Bone marrow (tissue), 2 donors: ENCODE measurements at regions not wholly inside any gene's neighbourhood (a gene's known extent, or its start where the extent isn't known, plus 50 kb on each side); places are given as distances from the start of the nearest gene placed in this dataset.
"Not testable (repeated sequence)": the region's sequence is repeated elsewhere in the genome, so short reads cannot be mapped to it uniquely, and the experiment has no call there.

Experiments used
- DNase-seq, 2 donors: peaks; one replicate each; lab custom pipeline; 2025; lab: John Stamatoyannopoulos, UW

DNA sequence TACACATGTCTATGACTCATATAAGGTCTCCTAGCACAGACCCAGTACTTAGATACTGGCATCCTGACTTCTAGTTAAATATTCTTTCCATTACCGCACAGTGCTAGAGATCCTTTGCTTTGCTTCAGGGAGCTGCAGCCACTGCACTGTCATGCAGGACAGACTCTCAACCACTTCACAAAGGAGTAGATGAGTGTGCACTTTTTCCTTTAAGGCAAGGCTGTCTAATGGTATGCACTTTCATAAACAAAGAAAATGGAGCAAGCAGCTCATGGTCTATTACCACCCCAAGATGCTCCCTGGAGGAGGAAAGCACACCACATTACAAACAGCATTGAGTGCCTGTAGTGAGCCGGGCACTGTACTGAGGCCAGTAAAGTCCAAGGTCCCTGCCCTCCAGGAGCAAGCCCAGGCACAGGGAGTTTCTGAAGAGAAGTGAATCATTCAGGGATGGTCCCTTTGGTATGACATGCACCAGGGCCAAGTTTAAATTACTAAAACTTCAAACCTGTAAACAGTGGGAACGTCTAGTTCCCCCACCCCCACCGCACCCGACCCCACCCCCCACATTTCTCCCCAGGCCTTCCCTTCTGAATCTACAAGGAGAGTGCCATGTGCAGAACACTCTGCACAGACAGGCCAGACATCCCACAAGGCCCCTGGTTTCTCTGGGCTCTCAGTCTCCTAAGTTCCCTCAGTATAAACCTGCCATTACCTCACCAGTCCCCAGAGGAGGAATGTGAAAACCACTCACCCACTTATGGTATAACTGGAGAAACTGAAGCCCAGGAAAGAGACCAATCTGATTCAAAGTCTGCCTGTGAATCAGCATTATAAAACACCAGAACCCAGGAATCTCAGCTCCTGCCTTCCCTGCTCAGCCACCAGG, 107.8 kb upstream of the BCL6 start:
- no peak for DNase-seq

DNA sequence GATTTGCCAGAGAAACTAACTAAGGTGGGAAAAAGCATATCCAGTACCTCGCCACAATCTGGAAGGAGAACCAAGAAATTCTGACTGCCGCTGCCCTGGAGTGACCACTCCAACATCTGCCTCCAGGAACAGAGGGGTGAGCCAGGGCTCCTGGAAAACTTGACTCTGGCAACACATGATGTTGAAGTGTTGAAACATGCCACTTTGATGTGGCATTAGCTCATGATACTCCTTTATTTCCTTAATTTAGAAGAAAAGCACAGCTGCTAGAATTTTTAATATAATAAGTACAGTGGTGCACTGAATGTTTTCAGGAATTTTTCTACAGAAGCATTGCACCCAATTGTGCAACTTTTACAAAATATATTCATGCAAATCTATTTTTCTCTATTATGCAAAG, 109.9 kb upstream of the BCL6 start:
- no peak for DNase-seq

DNA sequence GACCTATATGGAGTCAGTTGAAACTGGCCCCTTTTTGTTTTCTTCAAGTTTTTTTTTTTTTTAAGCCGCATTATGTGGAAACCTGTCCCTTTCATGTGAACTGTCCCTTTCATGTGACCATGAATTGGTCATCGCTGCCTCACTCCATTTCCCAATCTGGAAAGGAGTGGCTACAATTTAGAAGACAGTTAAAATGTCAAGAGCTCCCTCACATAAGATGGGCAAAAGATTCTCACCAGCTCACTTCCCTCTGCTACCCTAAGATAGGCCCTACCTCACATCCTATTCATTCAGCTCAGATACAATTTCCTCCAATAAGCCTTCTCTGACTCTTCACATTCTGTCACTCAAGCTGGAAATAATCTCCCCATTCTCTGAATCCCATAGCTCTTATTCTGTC, 111.3 kb upstream of the BCL6 start:
- DNase-seq = no peak

DNA sequence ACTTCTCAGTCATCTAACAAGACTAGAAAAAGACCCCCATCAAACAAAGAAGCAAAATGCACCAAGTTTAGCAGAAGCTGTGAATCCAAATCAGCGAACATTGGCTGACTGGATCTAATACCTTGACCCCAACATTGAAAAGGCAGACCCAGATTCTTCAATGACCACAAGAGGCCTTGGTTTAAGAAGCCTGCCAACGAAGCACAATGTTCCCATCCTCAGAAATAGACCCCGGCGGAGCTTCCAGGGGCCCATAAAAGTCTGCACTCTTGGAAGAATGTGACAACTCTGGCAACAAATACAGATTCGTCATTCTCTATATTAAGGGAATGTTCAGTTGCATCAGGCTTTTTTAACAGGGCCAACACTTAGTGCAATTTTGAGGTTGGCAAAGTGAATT, 112.8 kb upstream of the BCL6 start:
- no peak for DNase-seq

DNA sequence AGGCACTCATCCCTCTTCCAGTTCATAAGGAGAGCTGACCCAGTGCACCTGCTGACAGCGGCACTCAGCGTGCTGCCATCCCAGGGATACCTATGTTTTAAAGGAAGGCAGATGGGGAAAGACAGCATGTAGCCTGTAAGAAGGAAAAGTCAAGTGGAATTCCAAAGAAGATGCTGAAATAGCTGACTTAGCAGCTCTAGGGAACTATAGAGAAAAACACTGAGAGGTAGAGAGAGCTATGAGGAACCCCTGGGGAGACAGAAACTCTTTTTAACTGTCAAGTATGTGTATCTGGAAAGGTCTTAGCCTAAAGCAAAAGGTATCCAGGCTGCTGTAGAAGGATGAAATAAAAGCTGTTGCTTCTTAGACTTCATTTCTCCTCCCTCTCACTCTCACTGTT, 113.4 kb upstream of the BCL6 start:
- no peak for DNase-seq

DNA sequence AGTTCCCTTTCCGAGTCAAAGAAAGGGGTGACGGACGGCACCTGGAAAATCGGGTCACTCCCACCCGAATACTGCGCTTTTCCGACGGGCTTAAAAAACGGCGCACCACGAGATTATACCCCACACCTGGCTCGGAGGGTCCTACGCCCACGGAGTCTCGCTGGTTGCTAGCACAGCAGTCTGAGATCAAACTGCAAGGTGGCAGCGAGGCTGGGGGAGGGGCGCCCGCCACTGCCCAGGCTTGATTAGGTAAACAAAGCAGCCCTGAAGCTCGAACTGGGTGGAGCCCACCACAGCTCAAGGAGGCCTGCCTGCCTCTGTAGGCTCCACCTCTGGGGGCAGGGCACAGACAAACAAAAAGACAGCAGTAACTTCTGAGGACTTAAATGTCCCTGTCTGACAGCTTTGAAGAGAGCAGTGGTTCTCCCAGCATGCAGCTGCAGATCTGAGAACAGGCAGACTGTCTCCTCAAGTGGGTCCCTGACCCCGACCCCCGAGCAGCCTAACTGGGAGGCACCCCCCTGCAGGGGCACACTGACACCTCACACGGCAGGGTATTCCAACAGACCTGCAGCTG, 117.5 kb upstream of the BCL6 start:
- DNase-seq = not testable (repeated sequence)

DNA sequence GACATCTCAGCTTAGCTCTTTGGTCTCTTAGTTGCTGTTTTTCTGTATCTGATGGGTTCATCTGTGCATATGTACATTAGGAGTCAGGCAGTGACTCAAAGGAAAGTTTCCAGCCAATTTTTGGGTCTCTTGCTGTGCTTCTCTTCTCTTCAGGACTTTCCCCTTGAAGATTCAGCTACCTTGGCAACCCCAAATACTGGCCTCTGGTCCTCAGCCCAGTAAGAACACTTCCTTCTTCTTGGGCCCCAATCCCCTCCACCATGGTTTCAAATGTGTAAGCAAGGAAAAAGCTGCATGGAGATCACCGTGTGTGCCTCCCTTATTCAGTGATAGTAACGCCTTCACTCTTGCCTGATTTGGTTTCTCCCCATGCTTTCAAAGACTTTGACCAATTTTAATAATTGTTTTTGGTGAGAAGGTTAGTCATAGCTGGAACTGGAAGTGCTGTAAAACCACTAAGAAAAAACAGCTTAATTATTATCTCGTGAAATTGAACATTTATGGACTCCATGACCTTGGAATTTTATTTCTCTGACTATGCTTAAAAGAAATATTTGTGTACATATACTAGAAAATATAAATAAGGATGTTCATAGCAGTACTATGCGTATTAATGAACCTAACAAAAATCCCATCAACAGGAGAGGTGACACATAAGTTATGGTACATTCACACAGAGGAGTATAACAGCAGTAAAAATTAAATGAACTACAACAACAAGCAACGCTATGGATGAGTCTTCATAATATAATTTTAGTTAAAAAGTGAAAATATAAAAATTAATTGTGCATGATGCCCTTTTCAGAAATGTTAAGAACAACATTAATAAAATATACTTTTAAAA, 125.3 kb upstream of the BCL6 start:
- no peak for DNase-seq

DNA sequence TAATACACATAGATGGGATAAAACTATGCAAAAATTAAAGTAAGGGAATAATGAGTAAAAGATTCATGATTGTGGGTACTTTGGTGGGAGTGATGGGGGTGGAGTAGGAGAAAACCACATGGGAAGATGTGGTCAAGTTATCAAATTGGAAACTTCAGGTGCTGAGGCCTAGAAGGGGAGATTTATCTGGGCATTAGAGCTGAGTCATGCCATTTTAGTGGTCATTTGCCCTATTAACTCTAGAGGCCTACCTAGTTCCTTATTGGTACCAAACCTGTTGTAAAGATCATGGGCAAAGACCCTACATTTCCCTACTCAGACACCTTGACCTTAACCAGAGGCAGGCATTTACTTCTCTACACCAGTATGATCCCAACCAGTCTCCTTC, 125.9 kb upstream of the BCL6 start:
- no peak for DNase-seq

DNA sequence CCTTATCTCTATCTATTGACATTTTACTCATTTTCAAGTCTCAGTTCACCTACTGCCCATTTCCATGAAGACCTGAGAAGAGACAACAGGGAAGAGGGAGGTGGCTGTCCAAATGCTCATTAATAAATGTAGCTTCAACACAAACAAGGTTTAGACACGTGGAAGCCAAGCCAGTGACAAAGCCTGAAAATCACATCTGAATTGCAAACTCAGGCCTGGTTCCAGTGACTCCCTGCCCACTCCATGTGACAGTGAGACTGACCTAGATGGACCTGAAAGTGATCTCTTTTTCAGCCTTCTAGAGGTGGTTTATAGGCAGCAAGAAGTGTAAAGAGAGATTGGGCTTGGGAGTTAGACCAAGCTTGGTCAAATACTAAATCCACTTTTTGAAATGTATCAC, 126.6 kb upstream of the BCL6 start:
- no peak for DNase-seq

DNA sequence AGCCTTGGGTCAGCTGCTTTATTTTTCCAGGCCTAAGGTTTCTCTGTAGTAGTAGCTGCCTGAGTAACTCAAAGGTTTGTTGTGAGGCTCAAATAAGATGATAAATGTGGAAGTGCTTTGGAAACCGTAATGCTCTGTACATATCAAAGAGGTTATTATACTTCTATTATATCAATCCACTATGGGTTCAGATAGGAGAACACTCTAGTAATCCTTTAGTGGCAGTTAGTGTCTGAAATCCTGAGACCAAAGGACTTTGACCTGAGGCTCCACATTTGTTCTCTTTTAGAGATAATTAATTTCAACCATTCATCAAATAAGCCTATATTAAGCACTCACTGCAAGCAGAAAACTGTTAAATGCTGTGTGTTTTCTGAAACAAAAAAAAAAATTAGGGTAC, 128.6 kb upstream of the BCL6 start:
- no peak for DNase-seq

DNA sequence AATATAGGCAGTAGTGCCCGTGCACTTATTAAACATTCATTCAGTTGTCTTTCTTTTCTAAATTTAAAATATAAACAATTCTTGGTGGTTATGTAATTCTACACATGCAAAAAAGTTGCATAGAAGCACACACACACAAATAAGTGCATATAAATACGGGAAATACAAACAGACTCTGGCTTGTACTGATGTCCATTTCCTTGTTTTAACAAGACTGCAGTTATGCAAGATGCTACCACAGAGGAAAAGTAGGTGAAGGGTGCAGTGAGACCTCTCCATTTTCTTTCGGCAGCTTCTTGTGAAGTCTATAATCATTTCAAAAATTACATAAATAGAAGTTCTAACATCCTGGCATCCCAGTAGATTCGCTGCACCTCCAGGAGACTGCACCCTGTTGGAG, 130.6 kb upstream of the BCL6 start:
- DNase-seq = no peak

DNA sequence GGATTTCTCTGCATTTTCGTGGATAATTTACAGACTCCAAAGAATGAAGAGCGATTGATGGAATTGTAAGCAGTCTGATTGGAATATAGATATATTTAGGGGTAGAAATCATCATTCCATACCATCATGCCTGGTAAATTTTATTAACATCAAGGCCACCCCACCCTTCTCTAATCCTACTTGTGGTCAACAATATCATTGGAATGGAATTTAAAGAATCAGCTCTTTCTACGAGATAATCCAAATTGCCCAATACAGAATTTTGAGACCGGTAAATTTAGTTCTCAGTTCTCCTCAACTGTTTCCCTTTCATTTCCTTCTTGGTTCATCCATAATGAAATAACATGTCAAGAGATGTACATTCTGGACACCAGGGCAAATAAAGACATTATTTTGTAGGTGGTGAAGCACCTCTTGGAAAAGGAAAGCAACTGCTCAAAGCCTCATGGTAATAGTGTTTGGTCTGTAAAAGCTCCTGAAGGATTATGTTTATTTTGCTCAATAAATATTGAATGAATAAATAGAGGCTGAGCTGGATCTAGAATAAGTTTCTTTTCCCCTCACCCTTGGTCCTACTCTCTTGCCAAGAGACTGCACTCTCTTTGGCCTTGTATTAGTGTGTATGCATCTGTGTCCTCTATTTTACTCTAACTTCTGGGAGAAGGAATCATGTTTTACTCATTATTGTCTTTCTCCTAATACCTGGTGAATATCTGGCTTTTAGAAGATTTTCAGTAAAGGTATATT, 133.7 kb upstream of the BCL6 start:
- DNase-seq = no peak

DNA sequence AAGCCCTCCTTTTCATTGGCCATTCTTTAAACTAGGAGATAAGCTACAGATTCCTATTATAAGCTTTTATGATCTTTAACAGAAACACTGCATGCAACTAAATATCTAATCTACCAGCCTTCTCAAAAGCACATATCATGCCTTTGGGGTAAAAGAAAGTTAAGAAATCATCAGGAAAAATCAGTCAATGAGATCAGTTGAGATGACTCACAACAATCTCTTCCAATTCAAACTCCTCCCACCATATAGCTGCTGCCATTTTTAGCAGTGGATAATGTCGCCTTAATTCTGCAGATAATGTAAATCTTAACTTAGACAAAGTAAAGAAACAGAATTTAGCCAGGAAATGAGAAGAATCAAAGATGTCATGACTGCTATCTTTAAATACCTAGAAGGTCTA, 135.2 kb upstream of the BCL6 start:
- DNase-seq = no peak

DNA sequence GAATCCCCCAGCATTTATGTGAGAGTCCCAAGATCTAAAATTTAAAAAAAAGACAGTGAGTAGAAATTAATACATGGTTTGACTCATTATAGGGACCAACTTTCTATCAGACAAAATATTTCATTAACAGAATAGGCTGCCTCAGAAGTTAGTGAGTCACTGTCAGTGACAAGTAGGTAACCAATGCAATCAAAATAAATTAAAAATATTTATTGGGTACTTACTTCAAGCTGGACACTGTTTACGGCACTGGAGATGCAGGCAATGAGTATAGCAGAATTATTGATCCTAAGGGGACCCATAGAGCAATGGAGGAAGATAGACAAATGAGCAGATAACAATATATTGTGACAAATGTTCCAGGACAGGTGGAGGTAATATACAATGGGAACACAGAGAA, 135.6 kb upstream of the BCL6 start:
- no peak for DNase-seq

DNA sequence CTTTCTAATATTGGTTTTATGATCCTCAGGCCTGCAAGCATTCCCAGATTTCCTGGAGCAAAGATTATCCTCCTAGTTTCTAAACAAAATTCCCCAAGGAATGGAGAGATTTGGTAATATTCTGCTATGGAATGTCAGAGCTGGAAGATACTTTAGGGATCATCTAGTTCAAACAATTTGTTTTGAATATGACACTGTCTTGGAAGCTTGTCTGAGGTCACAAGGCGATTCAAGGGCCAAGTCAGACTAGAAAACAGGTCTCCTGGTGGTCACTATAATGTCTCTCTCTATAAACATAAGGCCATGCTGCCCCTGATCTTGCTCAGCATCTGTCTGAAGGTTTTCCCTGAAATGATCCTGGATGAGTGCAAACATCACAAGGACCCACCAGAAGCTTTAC, 143.4 kb upstream of the BCL6 start:
- no peak for DNase-seq

DNA sequence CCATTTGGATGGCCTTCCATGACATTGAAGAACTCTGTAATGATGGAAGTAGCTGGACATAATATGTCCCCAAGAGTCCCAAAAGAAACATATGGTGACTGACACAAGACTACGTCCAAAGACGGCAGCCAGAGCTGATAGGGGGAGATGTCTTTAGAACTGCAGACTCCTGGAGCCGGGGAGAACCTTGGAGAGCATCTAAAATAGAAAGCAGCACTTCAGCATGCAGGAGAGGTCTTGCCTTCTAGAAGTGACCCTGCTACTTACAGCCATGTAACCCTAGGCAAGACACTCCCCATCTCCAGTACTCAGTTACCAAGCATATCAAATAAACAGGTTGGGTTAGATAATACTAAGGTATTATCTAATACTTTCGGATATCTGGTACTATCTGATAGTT, 143.8 kb upstream of the BCL6 start:
- no peak for DNase-seq

DNA sequence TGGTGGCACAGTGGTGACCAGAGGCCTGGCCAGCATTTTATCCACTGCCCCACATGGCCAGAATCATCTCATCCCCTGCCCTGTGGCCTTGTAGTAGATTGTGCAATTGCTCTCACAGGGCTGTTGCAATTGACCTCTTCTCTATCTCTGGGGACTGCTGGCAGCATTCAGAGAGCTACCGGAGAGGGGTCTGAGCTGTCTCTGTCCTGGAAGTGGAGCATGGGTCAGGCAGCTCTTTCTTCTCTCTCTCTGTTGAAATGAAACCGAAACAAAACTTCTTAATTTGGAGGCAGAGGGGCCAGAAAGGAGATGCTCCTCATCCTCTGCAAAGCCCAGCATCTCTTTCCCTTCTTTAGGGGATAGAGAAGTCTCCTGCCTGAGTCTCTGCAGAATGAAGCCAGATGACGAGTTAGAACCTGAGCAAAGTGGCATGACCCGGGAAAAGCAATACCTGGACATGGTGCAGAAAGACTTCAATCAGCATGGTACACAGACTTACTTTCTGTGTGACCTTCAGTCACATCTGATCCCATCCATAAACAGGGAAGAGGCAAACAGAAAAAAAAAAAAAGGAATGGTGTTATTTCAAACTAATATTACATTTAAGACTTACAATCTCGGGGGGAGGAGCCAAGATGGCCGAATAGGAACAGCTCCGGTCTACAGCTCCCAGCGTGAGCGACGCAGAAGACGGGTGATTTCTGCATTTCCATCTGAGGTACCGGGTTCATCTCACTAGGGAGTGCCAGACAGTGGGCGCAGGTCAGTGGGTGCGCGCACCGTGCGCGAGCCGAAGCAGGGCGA, 144.5 kb upstream of the BCL6 start:
- DNase-seq = no peak

DNA sequence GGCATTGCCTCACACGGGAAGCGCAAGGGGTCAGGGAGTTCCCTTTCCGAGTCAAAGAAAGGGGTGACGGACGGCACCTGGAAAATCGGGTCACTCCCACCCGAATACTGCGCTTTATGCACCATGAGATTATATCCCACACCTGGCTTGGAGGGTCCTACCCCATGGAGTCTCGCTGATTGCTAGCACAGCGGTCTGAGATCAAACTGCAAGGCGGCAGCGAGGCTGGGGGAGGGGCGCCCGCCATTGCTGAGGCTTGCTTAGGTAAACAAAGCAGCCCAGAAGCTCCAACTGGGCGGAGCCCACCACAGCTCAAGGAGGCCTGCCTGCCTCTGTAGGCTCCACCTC, 145.1 kb upstream of the BCL6 start:
- not testable (repeated sequence) for DNase-seq

DNA sequence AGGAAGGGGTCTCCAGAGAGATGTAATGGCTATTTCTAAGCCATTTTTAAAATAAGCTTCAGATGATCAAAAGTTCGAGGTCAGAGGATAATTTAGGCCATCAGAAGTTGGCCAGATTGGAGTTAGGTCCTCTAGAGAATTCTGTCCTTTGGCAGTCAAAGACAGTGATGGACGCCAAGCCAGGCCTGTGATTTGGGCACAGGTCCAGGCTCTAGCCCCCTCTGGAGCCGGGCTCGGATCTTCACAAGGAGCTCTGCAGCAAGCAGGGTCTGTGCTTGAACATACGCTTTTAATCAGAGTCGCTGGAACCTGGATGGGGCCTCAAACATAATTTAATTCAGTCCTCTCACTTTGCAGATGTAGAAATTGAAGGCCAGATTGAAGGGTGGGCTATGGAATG, 151.4 kb upstream of the BCL6 start:
- DNase-seq = no peak

DNA sequence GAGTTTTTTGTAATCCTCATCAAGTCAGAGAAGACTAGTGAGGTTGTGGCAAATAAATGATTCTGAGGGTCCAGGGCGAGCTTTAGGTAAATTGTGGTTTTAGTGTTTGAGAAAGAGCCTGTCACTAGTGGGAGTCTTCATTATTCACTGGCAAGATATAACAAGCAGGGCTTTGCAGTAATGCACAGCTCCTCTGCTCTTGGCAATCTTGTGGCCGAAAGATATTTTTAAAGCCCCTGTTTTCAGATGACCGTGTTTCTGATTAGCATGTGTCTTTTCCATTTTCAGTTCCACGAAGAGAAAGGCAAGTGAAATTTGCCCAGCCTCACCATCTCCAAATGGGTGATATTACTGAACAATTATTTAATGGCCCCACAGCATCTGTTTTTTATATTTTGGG, 154.0 kb upstream of the BCL6 start:
- no peak for DNase-seq

DNA sequence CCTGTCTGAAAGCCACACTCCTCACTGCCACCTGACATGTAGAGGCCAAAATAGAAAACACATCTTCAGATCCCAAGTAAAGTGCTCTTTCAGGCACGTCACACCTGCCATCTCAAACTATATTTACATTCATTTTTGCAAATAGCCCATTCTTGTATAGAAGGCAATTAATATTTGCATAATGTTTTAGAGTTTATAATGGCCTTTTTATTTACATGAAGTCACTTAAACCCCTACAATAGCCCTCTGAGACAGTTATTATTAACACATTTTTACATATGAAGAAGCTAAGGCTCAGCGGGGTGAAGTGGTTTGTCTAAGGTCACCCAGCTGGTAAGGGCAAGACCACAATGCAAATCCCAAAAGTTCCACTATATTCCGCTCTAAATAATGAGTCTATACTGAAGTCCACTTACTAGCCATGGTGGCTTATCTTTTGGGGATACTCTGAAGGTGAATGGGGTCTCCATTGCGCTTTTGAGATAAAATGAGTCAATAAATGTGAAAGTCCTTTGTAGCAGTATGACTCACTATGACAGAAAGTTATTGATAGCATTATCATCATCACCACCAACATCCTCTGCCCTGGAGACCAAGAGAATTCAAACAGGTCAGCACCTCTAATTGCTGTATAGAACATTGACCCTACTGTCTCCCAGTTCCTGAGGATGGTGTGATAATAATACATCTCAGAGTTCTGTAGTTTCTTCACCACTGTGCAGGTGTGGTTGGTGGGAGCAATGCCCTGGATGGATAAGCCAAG, 155.9 kb upstream of the BCL6 start:
- DNase-seq = no peak
